Suprapubic skin (tissue), 4 donors: ENCODE measurements at regions not wholly inside any gene's neighbourhood (a gene's known extent, or its start where the extent isn't known, plus 50 kb on each side); places are given as distances from the start of the nearest gene placed in this dataset.

Experiments
- DNase-seq, 2 donors: peaks; one replicate each; pipeline ENCODE4 v3.0.0-alpha.2; 2019; ENCODE audit warnings: low spot score in 2 of 2
- H3K27ac ChIP-seq: fragments of 200-600 bp; sonication (generic); one replicate; pipeline ENCODE4 v1.5.1; 2019
- H3K27me3 ChIP-seq: fragments of 200-600 bp; sonication (generic); one replicate; pipeline ENCODE4 v1.5.1; 2019
- H3K36me3 ChIP-seq: fragments of 200-600 bp; sonication (generic); one replicate; pipeline ENCODE4 v1.5.1; 2019
- H3K4me1 ChIP-seq: fragments of 200-600 bp; sonication (generic); one replicate; pipeline ENCODE4 v1.5.1; 2019
- H3K4me3 ChIP-seq: fragments of 200-600 bp; sonication (generic); one replicate; pipeline ENCODE4 v1.5.1; 2019; ENCODE audit warnings: mild to moderate bottlenecking
- H3K9me3 ChIP-seq: fragments of 200-600 bp; sonication (generic); one replicate; pipeline ENCODE4 v1.5.1; 2019
- EP300 ChIP-seq: sonication (generic); formaldehyde crosslinking; IDR thresholded peaks from one replicate; pipeline ENCODE4 v1.6.1; 2017; ENCODE audit warnings: antibody characterized with exemption
- POLR2A ChIP-seq, 2 donors: fragments of 450-650 bp; IDR thresholded peaks; one replicate each; pipeline ENCODE4 v1.6.1; 2017; ENCODE audit warnings: antibody characterized with exemption in 2 of 2, mild to moderate bottlenecking in 2 of 2, moderate library complexity in 2 of 2
- POLR2AphosphoS5 ChIP-seq, 3 donors: sonication (generic); formaldehyde crosslinking; IDR thresholded peaks; one replicate each; pipeline ENCODE4 v1.6.1; 2017; ENCODE audit warnings: antibody characterized with exemption in 3 of 3
- WGBS: methylation state at CpG from one replicate; pipeline ENCODE4 v1.1.5; 2018; 5-methylcytosine and 5-hydroxymethylcytosine counted together
- TF ChIP-seq, protein P1 (sequence below), 2 donors: fragments of 200-600 bp in 1 of 2; fragments of 450-650 bp in 1 of 2; sonication (generic) in 1 of 2; IDR thresholded peaks; one replicate each; pipeline ENCODE4 v1.5.1; 2016 to 2019; ENCODE audit warnings: antibody characterized with exemption in 2 of 2, mild to moderate bottlenecking in 1 of 2, moderate library complexity in 1 of 2

DNA sequence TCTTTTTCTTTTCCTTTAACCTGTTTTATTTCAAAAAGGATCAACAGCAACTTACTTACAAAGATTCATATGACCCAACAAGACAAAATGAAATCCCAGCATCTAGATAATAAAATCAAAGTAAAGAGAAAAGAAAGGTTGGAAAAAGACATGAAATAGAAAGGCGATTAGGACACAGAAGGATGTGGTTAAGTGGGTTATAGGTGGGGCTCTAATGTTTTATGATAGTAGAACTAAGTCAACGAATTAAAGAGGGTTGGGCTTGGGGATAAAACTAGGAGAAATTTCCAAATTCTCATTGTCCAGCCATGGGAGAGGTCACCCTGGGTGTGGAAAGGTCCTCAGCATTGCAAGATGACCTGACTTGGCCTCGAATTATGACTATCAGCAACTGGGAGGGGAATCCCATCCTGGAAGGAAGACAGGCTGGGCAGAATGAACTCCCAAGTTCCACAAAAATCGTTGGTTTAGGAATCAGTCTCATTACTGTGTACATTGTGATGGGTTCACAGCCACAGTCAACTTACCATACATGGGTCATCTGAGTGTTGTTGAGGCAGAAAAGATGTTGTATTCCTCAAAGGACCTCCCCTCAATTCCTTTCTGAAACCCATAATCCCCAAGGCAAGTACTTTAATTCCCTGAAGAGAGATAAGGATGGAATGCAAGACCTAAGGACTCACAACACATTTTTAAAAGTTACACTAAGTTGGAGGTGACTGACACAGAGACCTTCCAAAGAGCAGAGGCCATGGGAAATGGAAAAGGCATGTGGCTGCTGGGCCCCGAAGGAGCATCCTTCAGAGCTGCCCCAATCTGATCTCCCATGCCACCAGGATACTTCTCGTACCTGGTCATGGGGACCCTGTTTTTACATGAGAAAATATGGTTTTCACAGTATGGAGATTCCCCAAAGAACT is 167.6 kb downstream of the UXS1 start:
- H3K36me3 ChIP-seq: no peaks in the 10 kb centered on the region
- WGBS: 73% methylated on average over 6 of the region's 6 CpGs

GRCh38 chr2:106025796-106026195 is 168.3 kb downstream of the UXS1 start:
- no peak for DNase-seq
- TF ChIP-seq, protein P1, sequence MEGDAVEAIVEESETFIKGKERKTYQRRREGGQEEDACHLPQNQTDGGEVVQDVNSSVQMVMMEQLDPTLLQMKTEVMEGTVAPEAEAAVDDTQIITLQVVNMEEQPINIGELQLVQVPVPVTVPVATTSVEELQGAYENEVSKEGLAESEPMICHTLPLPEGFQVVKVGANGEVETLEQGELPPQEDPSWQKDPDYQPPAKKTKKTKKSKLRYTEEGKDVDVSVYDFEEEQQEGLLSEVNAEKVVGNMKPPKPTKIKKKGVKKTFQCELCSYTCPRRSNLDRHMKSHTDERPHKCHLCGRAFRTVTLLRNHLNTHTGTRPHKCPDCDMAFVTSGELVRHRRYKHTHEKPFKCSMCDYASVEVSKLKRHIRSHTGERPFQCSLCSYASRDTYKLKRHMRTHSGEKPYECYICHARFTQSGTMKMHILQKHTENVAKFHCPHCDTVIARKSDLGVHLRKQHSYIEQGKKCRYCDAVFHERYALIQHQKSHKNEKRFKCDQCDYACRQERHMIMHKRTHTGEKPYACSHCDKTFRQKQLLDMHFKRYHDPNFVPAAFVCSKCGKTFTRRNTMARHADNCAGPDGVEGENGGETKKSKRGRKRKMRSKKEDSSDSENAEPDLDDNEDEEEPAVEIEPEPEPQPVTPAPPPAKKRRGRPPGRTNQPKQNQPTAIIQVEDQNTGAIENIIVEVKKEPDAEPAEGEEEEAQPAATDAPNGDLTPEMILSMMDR (IDR thresholded peaks at IDR 0.05): no peak
- no peak for TF ChIP-seq EP300
- no peak for TF ChIP-seq POLR2AphosphoS5 (IDR thresholded peaks at IDR 0.05)
- TF ChIP-seq POLR2A (IDR thresholded peaks at IDR 0.05): no peak
- Histone ChIP-seq H3K27ac (no peak overlapping the region), H3K4me1 (peaks cover 10% of the 10 kb centered on the region), H3K27me3 (no peaks in the 10 kb centered on the region), H3K36me3 (no peaks in the 10 kb centered on the region), H3K9me3 (no peaks in the 10 kb centered on the region), H3K4me3 (no peak overlapping the region)
- 58% methylated on average over 5 of the region's 5 CpGs for WGBS

More for the DNA sequence above, 167.6 kb downstream of the UXS1 start:
- Histone ChIP-seq H3K9me3 (no peaks in the 10 kb centered on the region), H3K27me3 (no peaks in the 10 kb centered on the region), H3K27ac (no peak overlapping the region), H3K4me3 (no peak overlapping the region), H3K4me1 (peaks cover 17% of the 10 kb centered on the region)
- DNase-seq: no peak
- TF ChIP-seq POLR2A (IDR thresholded peaks at IDR 0.05) (no peak), POLR2AphosphoS5 (IDR thresholded peaks at IDR 0.05) (no peak), EP300 (no peak)
- TF ChIP-seq, protein P1 (IDR thresholded peaks at IDR 0.05): no peak

DNA sequence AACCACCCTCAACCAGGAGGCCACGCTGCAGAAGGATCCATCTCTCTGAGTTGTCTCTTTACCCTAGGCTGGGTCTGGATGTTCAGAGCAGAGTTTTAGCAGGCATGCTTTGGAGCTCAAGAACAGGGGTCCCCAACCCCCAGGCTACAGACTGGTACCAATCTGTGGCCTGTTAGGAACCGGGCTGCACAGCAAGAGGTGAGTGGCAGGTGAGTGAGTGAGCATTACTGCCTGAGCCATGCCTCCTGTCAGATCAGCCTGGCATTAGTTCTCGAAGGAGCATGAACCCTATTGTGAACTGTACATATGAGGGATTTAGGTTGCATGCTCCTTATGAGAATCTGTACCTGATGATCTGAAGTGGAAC is 172.5 kb downstream of the UXS1 start:
- no peak overlapping the region for H3K27ac ChIP-seq
- H3K9me3 ChIP-seq: no peaks in the 10 kb centered on the region
- DNase-seq: no peak
- H3K36me3 ChIP-seq: no peaks in the 10 kb centered on the region
- TF ChIP-seq POLR2A (IDR thresholded peaks at IDR 0.05): no peak
- TF ChIP-seq POLR2AphosphoS5 (IDR thresholded peaks at IDR 0.05): no peak
- TF ChIP-seq, protein P1 (IDR thresholded peaks at IDR 0.05): no peak
- TF ChIP-seq EP300: no peak
- H3K4me3 ChIP-seq: no peak overlapping the region
- H3K27me3 ChIP-seq: no peaks in the 10 kb centered on the region
- 95% methylated on average over 3 of the region's 3 CpGs for WGBS
- H3K4me1 ChIP-seq: no peaks in the 10 kb centered on the region

- Histone ChIP-seq H3K27me3 (no peaks in the 10 kb centered on the region), H3K36me3 (no peaks in the 10 kb centered on the region), H3K4me3 (no peak overlapping the region), H3K4me1 (no peaks in the 10 kb centered on the region), H3K9me3 (no peaks in the 10 kb centered on the region), H3K27ac (no peak overlapping the region)
- TF ChIP-seq, protein P1 (IDR thresholded peaks at IDR 0.05): no peak
- TF ChIP-seq POLR2A (IDR thresholded peaks at IDR 0.05) (no peak), POLR2AphosphoS5 (IDR thresholded peaks at IDR 0.05) (no peak), EP300 (no peak)
- no peak for DNase-seq
- WGBS: 40% methylated on average over 12 of the region's 12 CpGs
Measured at GRCh38 chr2:106020821-106021661, 173.1 kb downstream of the UXS1 start.

GRCh38 chr2:106020032-106020431 is 174.1 kb downstream of the UXS1 start:
- Histone ChIP-seq H3K36me3 (no peaks in the 10 kb centered on the region), H3K27me3 (no peaks in the 10 kb centered on the region), H3K9me3 (no peaks in the 10 kb centered on the region), H3K27ac (no peak overlapping the region), H3K4me1 (no peaks in the 10 kb centered on the region), H3K4me3 (no peak overlapping the region)
- TF ChIP-seq POLR2A (IDR thresholded peaks at IDR 0.05) (no peak), EP300 (no peak), POLR2AphosphoS5 (IDR thresholded peaks at IDR 0.05) (no peak)
- TF ChIP-seq, protein P1 (IDR thresholded peaks at IDR 0.05): no peak
- DNase-seq: no peak
- 49% methylated on average over 4 of the region's 4 CpGs for WGBS
